Upper lobe of left lung (tissue), 4 donors: ENCODE measurements at regions not wholly inside any gene's neighbourhood (a gene's known extent, or its start where the extent isn't known, plus 50 kb on each side); places are given as distances from the start of the nearest gene placed in this dataset.

Experiments used
- EP300 ChIP-seq, 4 donors: sonication (generic); formaldehyde crosslinking; IDR thresholded peaks; one replicate each; pipeline ENCODE4 v1.5.1; 2017; ENCODE audit warnings: antibody characterized with exemption in 4 of 4, control low read depth in 2 of 4
- POLR2A ChIP-seq, 4 donors: fragments of 450-650 bp; IDR thresholded peaks; one replicate each; pipeline ENCODE4 v1.5.1; 2016 to 2017; ENCODE audit warnings: antibody characterized with exemption in 4 of 4, mild to moderate bottlenecking in 2 of 4
- POLR2AphosphoS5 ChIP-seq, 2 donors: sonication (generic); formaldehyde crosslinking; IDR thresholded peaks; one replicate each; pipeline ENCODE4 v1.5.1; 2017; ENCODE audit warnings: antibody characterized with exemption in 2 of 2
- TF ChIP-seq, protein P1 (sequence below), 6 experiments: fragments of 450-650 bp in 4 of 6; fragments of 200-600 bp in 2 of 6; sonication (generic) in 2 of 6; IDR thresholded peaks; one replicate each; pipeline ENCODE4 v1.5.1; 2016 to 2019; ENCODE audit warnings: antibody characterized with exemption in 6 of 6

- no peak for TF ChIP-seq POLR2A (IDR thresholded peaks at IDR 0.05)
- TF ChIP-seq, protein P1, sequence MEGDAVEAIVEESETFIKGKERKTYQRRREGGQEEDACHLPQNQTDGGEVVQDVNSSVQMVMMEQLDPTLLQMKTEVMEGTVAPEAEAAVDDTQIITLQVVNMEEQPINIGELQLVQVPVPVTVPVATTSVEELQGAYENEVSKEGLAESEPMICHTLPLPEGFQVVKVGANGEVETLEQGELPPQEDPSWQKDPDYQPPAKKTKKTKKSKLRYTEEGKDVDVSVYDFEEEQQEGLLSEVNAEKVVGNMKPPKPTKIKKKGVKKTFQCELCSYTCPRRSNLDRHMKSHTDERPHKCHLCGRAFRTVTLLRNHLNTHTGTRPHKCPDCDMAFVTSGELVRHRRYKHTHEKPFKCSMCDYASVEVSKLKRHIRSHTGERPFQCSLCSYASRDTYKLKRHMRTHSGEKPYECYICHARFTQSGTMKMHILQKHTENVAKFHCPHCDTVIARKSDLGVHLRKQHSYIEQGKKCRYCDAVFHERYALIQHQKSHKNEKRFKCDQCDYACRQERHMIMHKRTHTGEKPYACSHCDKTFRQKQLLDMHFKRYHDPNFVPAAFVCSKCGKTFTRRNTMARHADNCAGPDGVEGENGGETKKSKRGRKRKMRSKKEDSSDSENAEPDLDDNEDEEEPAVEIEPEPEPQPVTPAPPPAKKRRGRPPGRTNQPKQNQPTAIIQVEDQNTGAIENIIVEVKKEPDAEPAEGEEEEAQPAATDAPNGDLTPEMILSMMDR (IDR thresholded peaks at IDR 0.05), result no peak
- no peak for TF ChIP-seq POLR2AphosphoS5 (IDR thresholded peaks at IDR 0.05)
- no peak for TF ChIP-seq EP300 (IDR thresholded peaks at IDR 0.05)
Observed at GRCh38 chr14:59096303-59096702, 92.2 kb upstream of the DAAM1 start.
